Stimulated activated naive CD8-positive, alpha-beta T cell treated with anti-CD3 and anti-CD28 coated beads, Interleukin-15, amount 100 ng/mL, for 72 hours (primary cell): ENCODE measurements at regions not wholly inside any gene's neighbourhood (a gene's known extent, or its start where the extent isn't known, plus 50 kb on each side); places are given as distances from the start of the nearest gene placed in this dataset.

ENCODE experiments used
- ATAC-seq: fragments of 150-1000 bp; cut with Tn5 transposase; 2 replicates; pipeline ENCODE4 v1.10.0; 2021; ENCODE audit warnings: mild to moderate bottlenecking, moderate library complexity
- DNase-seq, 2 donors: peaks; one replicate each; pipeline ENCODE4 v3.0.0; 2021 to 2022
- H3K27ac Mint-ChIP-seq, 2 donors: one replicate each; pipeline ENCODE4 v1.8.0; 2022; ENCODE audit warnings: mild to moderate bottlenecking in 2 of 2, mixed read lengths in 2 of 2, moderate library complexity in 2 of 2
- H3K27me3 Mint-ChIP-seq: one replicate; pipeline ENCODE4 v1.8.0; 2022; ENCODE audit warnings: mixed read lengths
- H3K4me1 Mint-ChIP-seq: one replicate; pipeline ENCODE4 v1.8.0; 2022; ENCODE audit warnings: mild to moderate bottlenecking, mixed read lengths
- H3K4me3 Mint-ChIP-seq, 2 donors: one replicate each; pipeline ENCODE4 v1.8.0; 2022; ENCODE audit warnings: mild to moderate bottlenecking in 2 of 2, mixed read lengths in 2 of 2, moderate library complexity in 1 of 2
- H3K9me3 Mint-ChIP-seq, 2 donors: one replicate each; pipeline ENCODE4 v1.8.0; 2022; ENCODE audit warnings: mixed read lengths in 2 of 2

DNA sequence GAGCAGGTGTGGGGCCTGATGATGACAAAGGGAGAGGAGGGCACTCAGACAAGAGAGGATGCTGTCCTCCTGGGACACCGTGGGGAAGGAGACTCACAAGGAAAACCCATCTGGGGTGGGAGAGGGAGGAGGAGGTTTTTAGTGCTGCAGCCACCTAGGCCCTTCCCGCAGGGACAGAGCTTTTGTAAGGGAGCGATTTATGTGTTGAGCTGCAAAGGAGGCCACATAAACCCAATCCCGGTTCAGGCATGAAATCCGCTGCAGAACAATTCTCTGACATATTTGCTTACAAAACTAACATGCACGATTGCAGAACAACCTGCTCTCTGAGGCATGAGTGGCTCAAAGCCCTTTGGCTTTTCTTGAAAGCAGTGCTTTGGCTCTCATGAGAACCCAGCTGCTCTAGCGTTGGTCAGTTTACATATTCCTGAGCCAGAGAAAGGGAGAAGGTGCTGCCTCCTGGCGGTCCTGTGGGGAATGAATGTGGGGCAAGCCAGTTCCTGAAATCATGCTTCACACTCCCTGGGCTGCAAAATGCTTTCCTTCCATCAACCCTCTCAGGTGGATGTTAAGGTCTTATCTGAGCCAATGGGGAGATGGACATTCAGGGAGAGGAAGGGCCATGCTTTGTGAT is 122.4 kb upstream of the NLRP1 start:
- Mint-ChIP-seq H3K27ac (no peak overlapping the region), H3K4me1 (no peaks in the 10 kb centered on the region), H3K4me3 (no peak overlapping the region), H3K27me3 (peaks cover 18% of the 10 kb centered on the region), H3K9me3 (peaks cover 6 to 7% of the 10 kb centered on the region in 2 donors)
- DNase-seq (peak; percentile 28 to 52), ATAC-seq (no peak)

DNA sequence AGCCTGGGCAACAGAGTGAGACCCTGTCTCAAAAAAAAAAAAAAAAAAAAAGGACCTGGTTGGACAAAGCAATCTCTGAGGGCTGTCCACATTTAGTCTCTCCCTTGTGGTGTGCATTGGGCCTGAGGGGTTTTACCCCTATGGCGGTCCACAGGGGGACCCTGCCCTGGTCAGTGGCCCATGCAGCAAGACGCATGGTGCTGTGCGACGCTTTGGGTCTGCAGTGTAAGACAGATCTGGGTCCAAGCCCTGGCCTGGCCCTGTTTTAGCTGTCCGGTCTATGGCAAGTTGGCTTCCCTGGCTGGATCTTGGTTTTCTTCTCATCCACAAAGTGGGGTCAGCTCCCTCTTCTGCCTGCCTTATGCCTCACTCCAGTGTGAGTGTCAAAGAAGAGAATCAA is 123.2 kb upstream of the NLRP1 start:
- Mint-ChIP-seq H3K4me1 (no peaks in the 10 kb centered on the region), H3K9me3 (peaks cover 6 to 7% of the 10 kb centered on the region in 2 donors), H3K4me3 (no peak overlapping the region), H3K27me3 (peaks cover 26% of the 10 kb centered on the region), H3K27ac (no peak overlapping the region)
- DNase-seq = no peak
- no peak for ATAC-seq

DNA sequence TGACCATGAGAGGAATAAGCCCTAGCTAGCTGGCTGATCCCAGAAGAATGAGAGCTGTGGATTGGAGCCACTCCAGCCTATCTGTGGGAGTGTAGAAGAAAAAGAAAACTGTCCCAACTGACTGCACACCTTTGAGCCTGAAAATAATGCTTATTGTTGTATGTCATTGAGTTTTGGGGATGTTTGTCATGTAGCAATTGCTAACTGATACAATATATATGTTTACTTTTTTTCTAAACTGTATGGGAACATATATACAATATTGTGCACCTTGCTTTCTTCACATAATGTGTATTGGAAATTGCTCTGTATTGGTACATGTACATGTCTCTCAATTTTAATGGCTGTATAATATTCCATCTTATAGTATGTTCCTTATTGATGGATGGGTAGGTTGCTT is 124.0 kb upstream of the NLRP1 start:
- no peak for ATAC-seq
- no peak overlapping the region for H3K4me3 Mint-ChIP-seq
- H3K9me3 Mint-ChIP-seq = peaks cover 6 to 7% of the 10 kb centered on the region in 2 donors
- DNase-seq = no peak
- H3K4me1 Mint-ChIP-seq = no peaks in the 10 kb centered on the region
- H3K27me3 Mint-ChIP-seq = peaks cover 30% of the 10 kb centered on the region
- no peak overlapping the region for H3K27ac Mint-ChIP-seq

DNA sequence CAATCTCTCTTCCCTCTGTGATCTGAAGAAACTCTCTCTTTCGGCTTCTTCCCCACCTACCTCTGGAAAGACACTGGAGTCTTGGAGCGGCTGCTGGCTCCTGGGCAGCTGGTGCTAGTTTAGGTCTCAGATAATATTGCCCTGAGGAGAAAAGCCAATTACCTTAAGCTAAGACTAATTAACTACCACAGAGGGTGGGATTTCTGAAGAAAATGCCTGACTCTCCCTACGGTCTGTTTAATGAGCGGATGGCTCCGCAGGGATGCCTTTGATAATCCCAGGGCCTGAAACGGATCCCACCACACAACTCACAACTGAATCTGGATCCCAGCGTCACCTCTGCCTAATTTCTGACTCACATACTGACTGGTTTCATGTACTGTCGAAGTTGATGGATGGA is 127.0 kb upstream of the NLRP1 start:
- H3K4me3 Mint-ChIP-seq = no peak overlapping the region
- H3K9me3 Mint-ChIP-seq = peaks cover 6 to 7% of the 10 kb centered on the region in 2 donors
- H3K27ac Mint-ChIP-seq = no peak overlapping the region
- H3K4me1 Mint-ChIP-seq = no peaks in the 10 kb centered on the region
- ATAC-seq = no peak
- DNase-seq = no peak
- peaks cover 30% of the 10 kb centered on the region for H3K27me3 Mint-ChIP-seq

DNA sequence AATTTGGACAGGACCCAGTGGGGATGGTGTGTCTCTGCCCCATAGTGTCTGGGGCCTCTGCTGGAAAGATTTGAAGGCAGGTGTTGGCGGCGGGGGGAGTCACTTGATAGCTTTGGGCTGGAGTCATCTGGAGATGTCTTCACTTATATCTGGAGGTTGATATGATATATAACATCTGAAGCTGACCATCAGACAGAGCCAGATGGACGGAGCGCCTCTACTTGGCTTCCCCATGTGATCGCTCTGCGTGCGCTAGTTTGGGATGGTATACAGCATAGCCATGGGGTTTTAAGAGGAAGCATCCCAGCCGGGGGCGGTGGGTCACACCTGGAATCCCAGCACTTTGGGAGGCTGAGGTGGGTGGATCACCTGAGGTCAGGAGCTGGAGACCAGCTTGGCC is 130.7 kb upstream of the NLRP1 start:
- DNase-seq (no peak), ATAC-seq (no peak)
- Mint-ChIP-seq H3K9me3 (peaks cover 5 to 6% of the 10 kb centered on the region in 2 donors), H3K27me3 (peaks cover 60% of the 10 kb centered on the region), H3K4me1 (no peaks in the 10 kb centered on the region), H3K4me3 (no peak overlapping the region), H3K27ac (no peak overlapping the region)

DNA sequence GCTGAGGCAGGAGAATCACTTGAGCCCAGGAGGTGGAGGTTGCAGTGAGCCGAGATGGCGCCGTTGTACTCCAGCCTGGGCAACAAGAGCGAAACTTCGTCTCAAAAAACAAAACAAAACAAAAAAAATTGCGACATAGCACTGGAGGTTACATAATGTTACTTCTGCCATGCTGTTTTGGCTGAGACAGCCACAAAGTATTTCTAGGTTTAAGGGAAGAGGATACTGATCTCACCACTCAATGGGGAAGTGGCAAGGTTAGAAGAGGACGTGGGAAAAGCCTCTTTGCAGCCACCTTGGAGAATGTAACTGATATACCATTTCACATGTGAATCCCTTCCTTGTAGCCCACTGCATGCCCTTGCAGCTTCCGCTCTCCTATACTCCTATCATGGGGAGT is 131.2 kb upstream of the NLRP1 start:
- Mint-ChIP-seq H3K27ac (no peak overlapping the region), H3K4me3 (no peak overlapping the region), H3K9me3 (peaks cover under 1% of the 10 kb centered on the region in 2 donors), H3K4me1 (no peaks in the 10 kb centered on the region), H3K27me3 (peaks cover 55% of the 10 kb centered on the region)
- ATAC-seq (no peak), DNase-seq (no peak)

DNA sequence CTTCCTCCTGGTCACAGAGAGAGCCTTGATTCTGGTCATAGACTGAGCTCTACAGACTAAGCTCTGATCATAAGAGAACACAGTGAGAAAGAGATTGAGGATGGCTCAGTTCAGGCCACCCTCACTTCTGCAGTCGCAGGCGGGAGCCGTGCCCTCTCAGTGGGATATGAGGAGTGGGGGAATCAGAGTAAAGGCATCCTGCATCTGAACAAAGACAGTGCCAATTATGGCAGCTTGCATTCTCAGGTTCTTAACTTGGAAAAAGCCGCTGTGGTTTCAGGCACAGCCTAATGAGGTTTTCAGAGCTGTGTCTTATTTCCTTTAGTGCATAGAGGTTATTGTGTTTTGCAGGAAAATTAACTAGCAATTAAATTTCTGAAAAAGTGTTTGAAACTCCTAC is 134.4 kb upstream of the NLRP1 start:
- Mint-ChIP-seq H3K9me3 (peaks cover 0 to 5% of the 10 kb centered on the region in 2 donors), H3K4me3 (no peak overlapping the region), H3K4me1 (no peaks in the 10 kb centered on the region), H3K27me3 (peaks cover 41% of the 10 kb centered on the region), H3K27ac (no peak overlapping the region)
- DNase-seq (no peak), ATAC-seq (no peak)

DNA sequence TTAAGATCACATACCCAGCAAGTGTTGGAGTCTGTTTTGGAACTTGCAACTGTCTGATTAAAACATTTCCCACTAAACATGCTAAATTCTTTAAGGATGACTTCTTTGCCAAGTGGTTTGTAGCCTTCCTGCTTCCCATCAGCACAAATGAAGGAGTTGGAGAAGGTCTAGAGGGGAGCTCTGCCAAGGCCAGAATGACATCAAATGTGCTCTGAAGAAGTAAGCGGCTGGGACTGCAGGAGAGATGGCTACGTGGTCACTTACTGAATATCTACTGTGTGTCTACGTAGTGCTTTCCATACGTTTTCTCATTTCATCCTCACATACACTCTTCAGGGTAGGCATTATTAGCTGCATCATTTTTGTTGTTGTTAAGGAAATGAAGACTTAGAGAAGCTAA is 135.7 kb upstream of the NLRP1 start:
- peaks cover 0 to 16% of the 10 kb centered on the region in 2 donors for H3K9me3 Mint-ChIP-seq
- no peak for DNase-seq
- no peak for ATAC-seq
- H3K27ac Mint-ChIP-seq = no peak overlapping the region
- H3K4me3 Mint-ChIP-seq = no peak overlapping the region
- no peaks in the 10 kb centered on the region for H3K4me1 Mint-ChIP-seq
- peaks cover 49% of the 10 kb centered on the region for H3K27me3 Mint-ChIP-seq

DNA sequence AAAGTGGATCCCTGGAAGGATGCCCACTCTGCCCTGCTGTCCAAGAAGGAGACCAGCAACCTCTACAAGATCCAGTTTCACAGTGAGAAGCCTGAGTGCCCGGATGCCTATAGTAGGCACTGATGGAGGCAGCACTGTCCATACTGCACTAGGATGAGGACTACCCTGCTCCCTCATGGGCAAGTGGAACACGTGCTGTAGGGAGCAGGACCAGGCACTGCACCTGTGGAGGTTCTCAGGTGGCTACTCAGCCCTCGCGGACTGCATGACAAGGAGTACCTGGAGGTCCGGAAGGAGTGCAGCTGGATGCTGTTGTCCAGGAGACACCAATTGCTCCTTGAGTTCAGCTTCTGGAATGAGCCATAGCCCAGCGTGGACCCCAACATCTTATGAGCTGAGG is 146.1 kb upstream of the NLRP1 start:
- H3K4me3 Mint-ChIP-seq = no peak overlapping the region
- DNase-seq = no peak
- H3K4me1 Mint-ChIP-seq = no peaks in the 10 kb centered on the region
- ATAC-seq = no peak
- H3K27ac Mint-ChIP-seq = no peak overlapping the region
- H3K9me3 Mint-ChIP-seq = no peaks in the 10 kb centered on the region
- peaks cover 51% of the 10 kb centered on the region for H3K27me3 Mint-ChIP-seq

DNA sequence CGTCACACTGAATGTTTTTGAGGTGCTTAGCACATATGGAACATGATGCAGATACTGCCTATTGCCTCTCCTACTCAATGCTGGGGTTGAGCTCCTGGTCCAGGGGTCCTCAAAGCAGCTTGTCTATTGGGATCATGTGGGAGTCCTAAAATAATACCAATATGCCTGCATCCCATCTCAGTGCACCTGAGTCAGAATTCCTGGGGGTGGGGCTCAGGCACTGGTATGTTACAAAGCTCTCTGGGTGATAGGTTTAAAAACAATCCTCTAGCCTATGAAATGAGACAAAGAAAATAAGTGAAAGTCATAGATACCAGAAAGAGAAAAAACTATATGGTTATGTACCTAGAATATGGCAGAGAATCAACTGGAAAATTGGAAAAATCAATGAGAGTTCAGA is 156.6 kb upstream of the NLRP1 start:
- Mint-ChIP-seq H3K4me1 (no peaks in the 10 kb centered on the region), H3K4me3 (no peak overlapping the region), H3K9me3 (no peaks in the 10 kb centered on the region), H3K27ac (no peak overlapping the region), H3K27me3 (peaks cover 25% of the 10 kb centered on the region)
- DNase-seq (no peak), ATAC-seq (no peak)

DNA sequence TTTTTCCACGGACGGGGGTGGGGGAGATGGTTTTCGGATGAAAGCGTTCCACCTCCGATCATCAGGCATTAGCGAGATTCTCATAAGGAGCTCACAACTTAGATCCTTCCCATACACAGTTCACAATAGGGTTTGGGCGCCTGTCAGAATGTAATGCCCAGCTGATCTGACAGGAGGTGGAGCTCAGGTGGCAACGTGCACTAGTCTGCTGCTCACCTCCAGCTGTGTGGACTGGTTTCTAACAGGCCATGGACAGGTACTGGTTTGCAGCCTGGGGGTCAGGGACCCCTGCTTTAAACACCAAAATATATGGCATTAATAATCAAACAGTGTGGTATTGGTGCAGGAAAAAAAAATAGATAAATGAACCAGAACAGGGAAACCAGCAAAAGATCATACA is 157.5 kb upstream of the NLRP1 start:
- Mint-ChIP-seq H3K4me3 (no peak overlapping the region), H3K9me3 (no peaks in the 10 kb centered on the region), H3K27ac (no peak overlapping the region), H3K4me1 (no peaks in the 10 kb centered on the region), H3K27me3 (peaks cover 25% of the 10 kb centered on the region)
- DNase-seq = no peak
- ATAC-seq = no peak

DNA sequence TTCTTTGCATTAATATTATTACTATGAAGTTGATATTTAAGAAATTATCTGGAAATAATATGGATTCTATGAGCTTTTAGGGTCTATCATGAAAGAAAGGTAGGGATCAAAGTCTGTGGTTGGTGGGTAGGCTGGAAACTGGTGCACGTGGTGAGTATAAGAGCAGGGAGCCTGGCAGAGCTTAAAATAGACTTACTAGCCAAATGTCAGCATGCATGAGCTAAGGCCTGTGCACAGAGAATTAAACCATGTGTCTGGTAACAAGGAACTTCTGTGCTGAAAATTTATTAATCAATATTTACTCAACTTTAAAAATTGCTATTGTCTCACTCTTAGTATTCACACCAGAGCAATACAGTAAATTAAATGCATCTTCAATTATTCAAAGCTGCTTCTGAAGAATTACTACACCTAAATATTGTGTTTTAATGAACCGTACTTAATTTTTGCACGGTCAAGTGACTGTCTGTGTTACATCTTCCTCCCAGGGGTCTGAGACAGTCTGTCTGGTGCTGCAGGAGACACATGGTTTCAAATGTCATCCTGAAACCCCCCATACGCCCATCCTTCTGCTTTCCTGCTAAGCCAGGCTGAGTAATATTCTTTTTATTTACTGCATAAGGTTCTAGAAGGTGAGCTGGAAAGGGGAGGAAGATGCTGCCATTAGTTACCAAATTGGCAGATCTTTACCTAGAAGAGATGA is 161.0 kb upstream of the NLRP1 start:
- Mint-ChIP-seq H3K9me3 (no peaks in the 10 kb centered on the region), H3K4me1 (no peaks in the 10 kb centered on the region), H3K27ac (no peak overlapping the region), H3K27me3 (peaks cover 14% of the 10 kb centered on the region), H3K4me3 (no peak overlapping the region)
- no peak for ATAC-seq
- no peak for DNase-seq

DNA sequence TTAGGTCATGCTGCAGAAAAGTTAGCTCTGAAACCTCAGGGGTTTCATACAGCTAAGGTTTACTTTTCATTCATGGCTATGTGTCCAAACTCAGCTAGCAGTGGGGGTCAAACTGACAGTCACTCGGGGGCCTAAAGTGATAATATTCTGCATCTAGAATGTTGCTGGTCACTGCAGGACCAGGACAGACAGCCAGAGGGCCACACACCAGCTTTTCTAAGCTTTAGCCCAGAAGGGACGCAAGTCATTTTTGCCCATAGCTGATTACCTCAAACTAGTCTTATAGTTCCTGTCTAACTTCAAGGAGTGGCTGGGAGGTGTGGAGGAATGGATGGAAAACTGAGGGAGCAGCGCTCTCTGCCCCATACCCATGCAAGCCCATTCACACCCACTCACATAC is 163.0 kb upstream of the NLRP1 start:
- no peak for ATAC-seq
- Mint-ChIP-seq H3K4me1 (no peaks in the 10 kb centered on the region), H3K27ac (no peak overlapping the region), H3K27me3 (peaks cover 15% of the 10 kb centered on the region), H3K4me3 (no peak overlapping the region), H3K9me3 (no peaks in the 10 kb centered on the region)
- DNase-seq = no peak

DNA sequence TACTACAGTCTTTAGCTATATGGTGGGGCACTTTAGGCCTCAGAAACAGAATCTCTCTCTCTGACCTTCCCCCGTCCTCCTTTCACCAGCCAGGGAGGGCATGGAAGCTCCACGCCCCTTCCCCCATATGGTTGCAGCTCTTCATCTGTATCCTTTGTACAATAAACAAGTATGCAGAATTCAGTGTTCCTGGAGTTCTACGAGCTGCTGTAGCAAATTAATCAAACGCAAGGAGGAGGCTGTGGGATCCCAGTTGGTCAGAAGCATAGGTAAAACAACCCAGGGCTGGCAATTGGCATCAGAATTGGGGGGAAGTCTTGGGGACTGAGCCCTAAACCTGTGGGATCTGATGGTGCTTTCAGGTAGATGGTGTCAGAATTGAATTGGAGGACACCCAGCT is 163.7 kb upstream of the NLRP1 start:
- H3K4me1 Mint-ChIP-seq = no peaks in the 10 kb centered on the region

DNA sequence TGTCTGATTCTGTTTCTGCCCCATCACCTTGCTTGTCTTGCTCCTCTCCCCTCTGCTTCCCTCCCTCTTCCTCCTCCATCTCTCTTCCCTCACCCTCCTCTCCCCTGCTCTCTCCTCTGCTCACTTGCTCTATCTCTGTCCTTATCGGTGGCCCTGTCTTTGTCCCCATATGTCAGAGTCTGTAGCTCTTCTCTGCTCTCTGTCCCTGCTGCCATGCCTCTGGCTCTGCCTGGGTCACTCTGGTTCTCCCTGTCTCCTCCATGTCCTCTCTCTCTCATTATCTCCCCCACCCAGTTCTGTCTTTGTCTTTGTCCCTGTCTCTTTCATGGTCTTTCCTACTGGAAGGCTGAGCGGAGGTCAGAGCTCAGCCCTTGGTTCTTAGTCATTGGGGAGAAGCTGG is 169.1 kb upstream of the NLRP1 start:
- Mint-ChIP-seq H3K27ac (no peak overlapping the region), H3K27me3 (peaks cover 39% of the 10 kb centered on the region), H3K4me3 (no peak overlapping the region), H3K4me1 (no peaks in the 10 kb centered on the region), H3K9me3 (no peaks in the 10 kb centered on the region)
- ATAC-seq (no peak), DNase-seq (no peak)

More for the DNA sequence above, 163.7 kb upstream of the NLRP1 start:
- DNase-seq (no peak), ATAC-seq (no peak)
- Mint-ChIP-seq H3K27ac (no peak overlapping the region), H3K4me3 (no peak overlapping the region), H3K27me3 (peaks cover 19% of the 10 kb centered on the region), H3K9me3 (no peaks in the 10 kb centered on the region)

DNA sequence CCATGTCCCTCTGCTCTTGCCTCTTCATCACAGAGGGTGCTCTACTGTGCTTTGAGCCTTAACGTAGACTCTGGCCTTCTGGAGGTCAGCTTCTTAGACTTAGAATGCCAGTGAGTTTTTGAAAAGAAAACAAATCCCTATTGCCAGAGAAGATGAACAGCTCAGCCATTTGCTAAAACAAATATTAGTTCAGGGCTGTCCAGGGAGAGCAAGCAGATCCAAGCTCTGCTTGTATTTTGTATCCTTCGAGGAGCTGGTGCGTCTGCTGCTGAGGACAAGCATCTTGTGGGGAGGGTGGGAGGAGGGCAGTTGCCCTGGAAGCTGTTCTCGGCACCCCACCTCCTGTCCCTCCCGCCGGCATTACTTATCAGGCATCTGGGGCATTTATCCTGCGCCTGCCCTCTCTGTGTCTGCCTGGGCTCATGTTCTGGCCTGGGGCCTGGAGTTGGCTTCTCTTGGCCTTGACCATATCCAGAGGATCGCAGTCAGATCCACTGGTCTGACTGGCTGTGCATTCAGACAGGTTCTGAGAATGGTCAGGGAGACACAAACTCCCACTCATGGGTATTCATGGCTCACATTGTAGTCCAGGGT is 173.1 kb upstream of the NLRP1 start:
- Mint-ChIP-seq H3K27ac (no peak overlapping the region), H3K4me1 (no peaks in the 10 kb centered on the region), H3K4me3 (no peak overlapping the region), H3K9me3 (no peaks in the 10 kb centered on the region), H3K27me3 (peaks cover 33% of the 10 kb centered on the region)
- no peak for ATAC-seq
- DNase-seq = no peak
